Liver (tissue), 8 donors: ENCODE measurements at regions not wholly inside any gene's neighbourhood (a gene's known extent, or its start where the extent isn't known, plus 50 kb on each side); places are given as distances from the start of the nearest gene placed in this dataset.

Experiments used
- DNase-seq: peaks from one replicate; pipeline ENCODE4 v3.0.0-alpha.2; 2017; ENCODE audit warnings: low spot score
- H3K27ac ChIP-seq, 2 donors: one replicate each; pipeline ENCODE4 v1.7.0; 2013; ENCODE audit warnings: inconsistent platforms in 2 of 2, low read length in 2 of 2, control low read depth in 1 of 2, low read depth in 1 of 2, mild to moderate bottlenecking in 1 of 2
- H3K27me3 ChIP-seq, 4 donors: one replicate each; pipeline versions ENCODE4 v1.6.1 to v1.7.0; 2013; ENCODE audit warnings: low read length in 3 of 4, inconsistent platforms in 1 of 4, mild to moderate bottlenecking in 1 of 4, moderate library complexity in 1 of 4; ENCODE audit not compliant: control insufficient read depth in 4 of 4, insufficient read depth in 4 of 4
- H3K36me3 ChIP-seq, 4 donors: one replicate each; pipeline versions ENCODE4 v1.6.1 to v1.7.0; 2013; ENCODE audit warnings: low read length in 3 of 4, mild to moderate bottlenecking in 3 of 4, low read depth in 1 of 4, moderate library complexity in 1 of 4; ENCODE audit not compliant: control insufficient read depth in 4 of 4, insufficient read depth in 3 of 4
- H3K4me1 ChIP-seq, 4 donors: one replicate each; pipeline versions ENCODE4 v1.6.1 to v1.7.0; 2013; ENCODE audit warnings: low read length in 3 of 4, mild to moderate bottlenecking in 3 of 4, moderate library complexity in 1 of 4; ENCODE audit not compliant: control insufficient read depth in 4 of 4, insufficient read depth in 4 of 4
- H3K4me3 ChIP-seq, 3 donors: one replicate each; pipeline versions ENCODE4 v1.6.1 to v1.7.0; 2013; ENCODE audit warnings: low read length in 3 of 3, control low read depth in 1 of 3, low read depth in 1 of 3, mild to moderate bottlenecking in 1 of 3
- H3K9ac ChIP-seq, 2 donors: one replicate each; pipeline ENCODE4 v1.7.0; 2013; ENCODE audit warnings: low read length in 2 of 2, mild to moderate bottlenecking in 2 of 2, moderate library complexity in 2 of 2, control low read depth in 1 of 2, low read depth in 1 of 2
- H3K9me3 ChIP-seq, 4 donors: one replicate each; pipeline versions ENCODE4 v1.6.1 to v1.7.0; 2013; ENCODE audit warnings: low read length in 3 of 4; ENCODE audit not compliant: control insufficient read depth in 4 of 4
- EGR1 ChIP-seq, 2 donors: IDR thresholded peaks; 2 replicates each; pipeline ENCODE4 v1.6.1; 2016 to 2018; ENCODE audit warnings: antibody characterized with exemption in 2 of 2, low read depth in 2 of 2
- FOXA1 ChIP-seq: IDR thresholded peaks from 2 replicates; pipeline ENCODE4 v1.6.1; 2016; ENCODE audit warnings: antibody characterized with exemption
- FOXA2 ChIP-seq: IDR thresholded peaks from 2 replicates; pipeline ENCODE4 v1.6.1; 2016; ENCODE audit warnings: antibody characterized with exemption
- GABPA ChIP-seq, 2 donors: IDR thresholded peaks in 1 of 2; conservative IDR thresholded peaks in 1 of 2; 2 replicates each; pipeline ENCODE4 v1.6.1; 2016; ENCODE audit warnings: antibody characterized with exemption in 2 of 2, mild to moderate bottlenecking in 1 of 2, moderate library complexity in 1 of 2
- HNF4A ChIP-seq, 2 donors: conservative IDR thresholded peaks; 2 replicates each; pipeline ENCODE4 v1.6.1; 2016; ENCODE audit warnings: antibody characterized with exemption in 2 of 2, mild to moderate bottlenecking in 2 of 2
- HNF4G ChIP-seq: IDR thresholded peaks from 2 replicates; pipeline ENCODE4 v1.6.1; 2016; ENCODE audit warnings: antibody characterized with exemption
- JUND ChIP-seq, 2 donors: IDR thresholded peaks; 2 replicates each; pipeline ENCODE4 v1.6.1; 2016; ENCODE audit warnings: antibody characterized with exemption in 2 of 2
- NR2F2 ChIP-seq: IDR thresholded peaks from 2 replicates; pipeline ENCODE4 v1.6.1; 2016; ENCODE audit warnings: antibody characterized with exemption
- RAD21 ChIP-seq, 2 donors: IDR thresholded peaks; 2 replicates each; pipeline ENCODE4 v1.6.1; 2016; ENCODE audit warnings: antibody characterized with exemption in 2 of 2, mild to moderate bottlenecking in 2 of 2
- RXRA ChIP-seq, 2 donors: IDR thresholded peaks; 2 replicates each; pipeline ENCODE4 v1.6.1; 2017 to 2018; ENCODE audit warnings: antibody characterized with exemption in 2 of 2, mild to moderate bottlenecking in 1 of 2
- SP1 ChIP-seq: IDR thresholded peaks from 2 replicates; pipeline ENCODE4 v1.6.1; 2018; ENCODE audit warnings: antibody characterized with exemption, mild to moderate bottlenecking
- TAF1 ChIP-seq: conservative IDR thresholded peaks from 2 replicates; pipeline ENCODE4 v1.6.1; 2016; ENCODE audit warnings: antibody characterized with exemption, mild to moderate bottlenecking
- YY1 ChIP-seq: IDR thresholded peaks from 2 replicates; pipeline ENCODE4 v1.6.1; 2016; ENCODE audit warnings: antibody characterized with exemption, mild to moderate bottlenecking
- WGBS: extraction: QIAGEN DNeasy Blood & Tissue Kit; methylation state at CpG from one replicate; pipeline ENCODE4 v1.1.7; 2013; 5-methylcytosine and 5-hydroxymethylcytosine counted together
- TF ChIP-seq, protein P1 (sequence below): IDR thresholded peaks from 2 replicates; pipeline ENCODE4 v1.6.1; 2016; ENCODE audit warnings: antibody characterized with exemption, mild to moderate bottlenecking
- TF ChIP-seq, protein P2 (sequence below): IDR thresholded peaks from 2 replicates; pipeline ENCODE4 v1.6.1; 2016; ENCODE audit warnings: antibody characterized with exemption
- TF ChIP-seq, protein P3 (sequence below): IDR thresholded peaks from 2 replicates; pipeline ENCODE4 v1.6.1; 2016; ENCODE audit warnings: antibody characterized with exemption
- TF ChIP-seq, protein P4 (sequence below): IDR thresholded peaks from 2 replicates; pipeline ENCODE4 v1.6.1; 2016; ENCODE audit warnings: antibody characterized with exemption
- TF ChIP-seq, protein P5 (sequence below): fragments of 150-350 bp; IDR thresholded peaks from 2 replicates; pipeline ENCODE4 v1.5.1; 2017; ENCODE audit warnings: improper control_type of control experiment, low read depth, low read length; ENCODE audit not compliant: missing input control
- donor health status: healthy.
- donor health status: healthy.
- donor health status: healthy.
- donor health status: healthy.
- donor health status: healthy.

DNA sequence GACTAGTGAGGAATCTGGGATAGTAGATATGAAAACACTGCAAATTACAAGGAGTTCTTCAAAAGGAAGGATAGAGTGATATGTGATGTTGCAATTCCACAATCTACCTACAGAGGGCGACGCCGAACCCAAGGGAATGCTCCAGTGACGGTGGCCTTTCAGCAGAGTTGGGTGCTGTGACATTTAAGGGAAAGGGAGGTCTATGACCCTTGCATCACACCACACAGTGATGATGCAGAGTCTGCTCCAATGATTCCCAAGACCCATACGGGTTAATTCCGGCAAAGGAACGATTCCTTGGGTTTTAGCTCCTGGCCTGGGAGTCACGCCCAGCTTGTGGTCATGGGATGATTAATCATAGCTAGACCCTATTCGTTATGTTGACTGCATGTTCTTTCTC, 123.0 kb upstream of the IGSF21 start:
- no peaks in the 10 kb centered on the region for H3K27me3 ChIP-seq
- DNase-seq: peak; percentile 43
- TF ChIP-seq, protein P1, sequence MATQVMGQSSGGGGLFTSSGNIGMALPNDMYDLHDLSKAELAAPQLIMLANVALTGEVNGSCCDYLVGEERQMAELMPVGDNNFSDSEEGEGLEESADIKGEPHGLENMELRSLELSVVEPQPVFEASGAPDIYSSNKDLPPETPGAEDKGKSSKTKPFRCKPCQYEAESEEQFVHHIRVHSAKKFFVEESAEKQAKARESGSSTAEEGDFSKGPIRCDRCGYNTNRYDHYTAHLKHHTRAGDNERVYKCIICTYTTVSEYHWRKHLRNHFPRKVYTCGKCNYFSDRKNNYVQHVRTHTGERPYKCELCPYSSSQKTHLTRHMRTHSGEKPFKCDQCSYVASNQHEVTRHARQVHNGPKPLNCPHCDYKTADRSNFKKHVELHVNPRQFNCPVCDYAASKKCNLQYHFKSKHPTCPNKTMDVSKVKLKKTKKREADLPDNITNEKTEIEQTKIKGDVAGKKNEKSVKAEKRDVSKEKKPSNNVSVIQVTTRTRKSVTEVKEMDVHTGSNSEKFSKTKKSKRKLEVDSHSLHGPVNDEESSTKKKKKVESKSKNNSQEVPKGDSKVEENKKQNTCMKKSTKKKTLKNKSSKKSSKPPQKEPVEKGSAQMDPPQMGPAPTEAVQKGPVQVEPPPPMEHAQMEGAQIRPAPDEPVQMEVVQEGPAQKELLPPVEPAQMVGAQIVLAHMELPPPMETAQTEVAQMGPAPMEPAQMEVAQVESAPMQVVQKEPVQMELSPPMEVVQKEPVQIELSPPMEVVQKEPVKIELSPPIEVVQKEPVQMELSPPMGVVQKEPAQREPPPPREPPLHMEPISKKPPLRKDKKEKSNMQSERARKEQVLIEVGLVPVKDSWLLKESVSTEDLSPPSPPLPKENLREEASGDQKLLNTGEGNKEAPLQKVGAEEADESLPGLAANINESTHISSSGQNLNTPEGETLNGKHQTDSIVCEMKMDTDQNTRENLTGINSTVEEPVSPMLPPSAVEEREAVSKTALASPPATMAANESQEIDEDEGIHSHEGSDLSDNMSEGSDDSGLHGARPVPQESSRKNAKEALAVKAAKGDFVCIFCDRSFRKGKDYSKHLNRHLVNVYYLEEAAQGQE: no peak
- TF ChIP-seq SP1 (no peak), HNF4A (conservative IDR thresholded peaks at IDR 0.05) (no peak), NR2F2 (no peak), JUND (IDR thresholded peaks at IDR 0.05) (no peak), RAD21 (IDR thresholded peaks at IDR 0.05) (peak; percentile 83 to 88), FOXA1 (no peak), YY1 (no peak), RXRA (IDR thresholded peaks at IDR 0.05) (peak in 1 of 2 donors; percentile 34), TAF1 (no peak), EGR1 (IDR thresholded peaks at IDR 0.05; ENCODE audit: low read depth in 2 of 2) (no peak), FOXA2 (no peak), GABPA (IDR thresholded peaks at IDR 0.05 in 1 of 2, conservative IDR thresholded peaks at IDR 0.05 in 1 of 2) (no peak), HNF4G (no peak)
- TF ChIP-seq, protein P2, sequence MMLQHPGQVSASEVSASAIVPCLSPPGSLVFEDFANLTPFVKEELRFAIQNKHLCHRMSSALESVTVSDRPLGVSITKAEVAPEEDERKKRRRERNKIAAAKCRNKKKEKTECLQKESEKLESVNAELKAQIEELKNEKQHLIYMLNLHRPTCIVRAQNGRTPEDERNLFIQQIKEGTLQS: no peak
- TF ChIP-seq, protein P3, sequence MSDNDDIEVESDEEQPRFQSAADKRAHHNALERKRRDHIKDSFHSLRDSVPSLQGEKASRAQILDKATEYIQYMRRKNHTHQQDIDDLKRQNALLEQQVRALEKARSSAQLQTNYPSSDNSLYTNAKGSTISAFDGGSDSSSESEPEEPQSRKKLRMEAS: no peak
- TF ChIP-seq, protein P4, sequence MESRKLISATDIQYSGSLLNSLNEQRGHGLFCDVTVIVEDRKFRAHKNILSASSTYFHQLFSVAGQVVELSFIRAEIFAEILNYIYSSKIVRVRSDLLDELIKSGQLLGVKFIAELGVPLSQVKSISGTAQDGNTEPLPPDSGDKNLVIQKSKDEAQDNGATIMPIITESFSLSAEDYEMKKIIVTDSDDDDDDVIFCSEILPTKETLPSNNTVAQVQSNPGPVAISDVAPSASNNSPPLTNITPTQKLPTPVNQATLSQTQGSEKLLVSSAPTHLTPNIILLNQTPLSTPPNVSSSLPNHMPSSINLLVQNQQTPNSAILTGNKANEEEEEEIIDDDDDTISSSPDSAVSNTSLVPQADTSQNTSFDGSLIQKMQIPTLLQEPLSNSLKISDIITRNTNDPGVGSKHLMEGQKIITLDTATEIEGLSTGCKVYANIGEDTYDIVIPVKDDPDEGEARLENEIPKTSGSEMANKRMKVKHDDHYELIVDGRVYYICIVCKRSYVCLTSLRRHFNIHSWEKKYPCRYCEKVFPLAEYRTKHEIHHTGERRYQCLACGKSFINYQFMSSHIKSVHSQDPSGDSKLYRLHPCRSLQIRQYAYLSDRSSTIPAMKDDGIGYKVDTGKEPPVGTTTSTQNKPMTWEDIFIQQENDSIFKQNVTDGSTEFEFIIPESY: no peak
- TF ChIP-seq, protein P5, sequence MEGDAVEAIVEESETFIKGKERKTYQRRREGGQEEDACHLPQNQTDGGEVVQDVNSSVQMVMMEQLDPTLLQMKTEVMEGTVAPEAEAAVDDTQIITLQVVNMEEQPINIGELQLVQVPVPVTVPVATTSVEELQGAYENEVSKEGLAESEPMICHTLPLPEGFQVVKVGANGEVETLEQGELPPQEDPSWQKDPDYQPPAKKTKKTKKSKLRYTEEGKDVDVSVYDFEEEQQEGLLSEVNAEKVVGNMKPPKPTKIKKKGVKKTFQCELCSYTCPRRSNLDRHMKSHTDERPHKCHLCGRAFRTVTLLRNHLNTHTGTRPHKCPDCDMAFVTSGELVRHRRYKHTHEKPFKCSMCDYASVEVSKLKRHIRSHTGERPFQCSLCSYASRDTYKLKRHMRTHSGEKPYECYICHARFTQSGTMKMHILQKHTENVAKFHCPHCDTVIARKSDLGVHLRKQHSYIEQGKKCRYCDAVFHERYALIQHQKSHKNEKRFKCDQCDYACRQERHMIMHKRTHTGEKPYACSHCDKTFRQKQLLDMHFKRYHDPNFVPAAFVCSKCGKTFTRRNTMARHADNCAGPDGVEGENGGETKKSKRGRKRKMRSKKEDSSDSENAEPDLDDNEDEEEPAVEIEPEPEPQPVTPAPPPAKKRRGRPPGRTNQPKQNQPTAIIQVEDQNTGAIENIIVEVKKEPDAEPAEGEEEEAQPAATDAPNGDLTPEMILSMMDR: peak; percentile 69
- no peak overlapping the region for H3K27ac ChIP-seq
- no peak overlapping the region for H3K9ac ChIP-seq
- no peaks in the 10 kb centered on the region for H3K9me3 ChIP-seq
- no peaks in the 10 kb centered on the region for H3K4me1 ChIP-seq
- 34% methylated on average over 9 of the region's 9 CpGs for WGBS
- H3K36me3 ChIP-seq: no peaks in the 10 kb centered on the region
- H3K4me3 ChIP-seq: no peak overlapping the region
